Trophoblast cell (in vitro differentiated cells and primary cell): ENCODE measurements at regions not wholly inside any gene's neighbourhood (a gene's known extent, or its start where the extent isn't known, plus 50 kb on each side); places are given as distances from the start of the nearest gene placed in this dataset.

Experiments used
- DNase-seq, 2 donors: peaks; one replicate each; pipeline ENCODE4 v3.0.0-alpha.2; 2016
- H2AFZ ChIP-seq: 2 replicates; pipeline ENCODE4 v1.6.1; 2013; ENCODE audit warnings: low read length, moderate library complexity, mild to moderate bottlenecking; ENCODE audit not compliant: insufficient read depth, poor library complexity
- H2AK5ac ChIP-seq: 2 replicates; pipeline ENCODE4 v1.6.1; 2013; ENCODE audit warnings: mild to moderate bottlenecking, low read length
- H2BK120ac ChIP-seq: 2 replicates; pipeline ENCODE4 v1.6.1; 2013; ENCODE audit warnings: low read length, mild to moderate bottlenecking, moderate library complexity; ENCODE audit not compliant: insufficient read depth, poor library complexity
- H2BK12ac ChIP-seq: 2 replicates; pipeline ENCODE4 v1.6.1; 2013; ENCODE audit warnings: mild to moderate bottlenecking, low read length, moderate library complexity
- H2BK5ac ChIP-seq: 2 replicates; pipeline ENCODE4 v1.6.1; 2013; ENCODE audit warnings: low read length, low read depth, moderate library complexity, mild to moderate bottlenecking; ENCODE audit not compliant: poor library complexity
- H3K14ac ChIP-seq: 2 replicates; pipeline ENCODE4 v1.6.1; 2013; ENCODE audit warnings: mild to moderate bottlenecking, low read length
- H3K18ac ChIP-seq: 2 replicates; pipeline ENCODE4 v1.6.1; 2013; ENCODE audit warnings: mild to moderate bottlenecking, low read length
- H3K23ac ChIP-seq: 2 replicates; pipeline ENCODE4 v1.6.1; 2013; ENCODE audit warnings: low read length
- H3K27ac ChIP-seq: 2 replicates; pipeline ENCODE4 v1.5.1; 2013; ENCODE audit warnings: low read depth, mild to moderate bottlenecking, inconsistent platforms, low read length, moderate library complexity
- H3K27me3 ChIP-seq: 2 replicates; pipeline ENCODE4 v1.6.1; 2013; ENCODE audit warnings: inconsistent platforms, mild to moderate bottlenecking, low read length, moderate library complexity; ENCODE audit not compliant: insufficient read depth
- H3K36me3 ChIP-seq, 2 experiments: 1 replicate in 1 of 2; 2 replicates in 1 of 2; pipeline ENCODE4 v1.6.1; 2013; ENCODE audit warnings: low read length in 2 of 2, mild to moderate bottlenecking in 2 of 2, moderate library complexity in 1 of 2; ENCODE audit not compliant: insufficient read depth in 2 of 2, control insufficient read depth in 1 of 2
- H3K4ac ChIP-seq: 2 replicates; pipeline ENCODE4 v1.6.1; 2013; ENCODE audit warnings: low read depth, mild to moderate bottlenecking, low read length, moderate library complexity
- H3K4me1 ChIP-seq, 2 experiments: 1 replicate in 1 of 2; 2 replicates in 1 of 2; pipeline ENCODE4 v1.6.1; 2013; ENCODE audit warnings: low read length in 2 of 2, mild to moderate bottlenecking in 2 of 2, moderate library complexity in 1 of 2; ENCODE audit not compliant: insufficient read depth in 2 of 2, control insufficient read depth in 1 of 2
- H3K4me2 ChIP-seq: 2 replicates; pipeline ENCODE4 v1.6.1; 2013; ENCODE audit warnings: inconsistent platforms, mild to moderate bottlenecking, low read length, moderate library complexity
- H3K4me3 ChIP-seq: 2 replicates; pipeline ENCODE4 v1.5.1; 2013; ENCODE audit warnings: mild to moderate bottlenecking, low read depth, low read length, inconsistent platforms
- H3K79me1 ChIP-seq: one replicate; pipeline ENCODE4 v1.6.1; 2013; ENCODE audit warnings: low read length
- H3K79me2 ChIP-seq: 2 replicates; pipeline ENCODE4 v1.6.1; 2013; ENCODE audit warnings: low read length, mild to moderate bottlenecking; ENCODE audit not compliant: control insufficient read depth, insufficient read depth, poor library complexity
- H3K9ac ChIP-seq: 2 replicates; pipeline ENCODE4 v1.6.1; 2013; ENCODE audit warnings: mild to moderate bottlenecking, low read length
- H3K9me3 ChIP-seq: 2 replicates; pipeline ENCODE4 v1.6.1; 2013; ENCODE audit warnings: low read depth, mild to moderate bottlenecking, control low read depth, inconsistent platforms, low read length; ENCODE audit not compliant: insufficient read depth
- H4K12ac ChIP-seq: 2 replicates; pipeline ENCODE4 v1.6.1; 2013; ENCODE audit warnings: low read depth, mild to moderate bottlenecking, low read length, moderate library complexity
- H4K8ac ChIP-seq: 2 replicates; pipeline ENCODE4 v1.6.1; 2013; ENCODE audit warnings: low read depth, mild to moderate bottlenecking, low read length, moderate library complexity
- H4K91ac ChIP-seq: one replicate; pipeline ENCODE4 v1.6.1; 2013; ENCODE audit warnings: low read depth, mild to moderate bottlenecking, low read length, moderate library complexity
- WGBS: extraction: QIAGEN DNeasy Blood & Tissue Kit; methylation state at CpG from one replicate; pipeline ENCODE4 v1.1.7; 2013; ENCODE audit warnings: missing lambda C conversion rate; ENCODE audit not compliant: insufficient read length, insufficient coverage; ENCODE audit errors: extremely low coverage; 5-methylcytosine and 5-hydroxymethylcytosine counted together

GRCh38 chr2:220043990-220044335 lies 416.5 kb downstream of the SLC4A3 start:
- peak overlapping the region; percentile 61 for H3K27ac ChIP-seq
- no peaks in the 10 kb centered on the region for H3K27me3 ChIP-seq
- H3K4me2 ChIP-seq: no peak overlapping the region
- H2AFZ ChIP-seq: no peak overlapping the region
- H3K14ac ChIP-seq: no peak overlapping the region
- no peak overlapping the region for H4K91ac ChIP-seq
- WGBS: no CpG with 5 or more reads among the region's 3 CpGs
- H3K79me1 ChIP-seq: peaks cover 2% of the 10 kb centered on the region
- no peak overlapping the region for H4K12ac ChIP-seq
- no peaks in the 10 kb centered on the region for H3K79me2 ChIP-seq
- H3K4ac ChIP-seq: no peak overlapping the region
- no peaks in the 10 kb centered on the region for H3K9me3 ChIP-seq
- no peak overlapping the region for H2BK120ac ChIP-seq
- H3K4me3 ChIP-seq: no peak overlapping the region
- H2AK5ac ChIP-seq: no peak overlapping the region
- H2BK12ac ChIP-seq: no peak overlapping the region
- no peak overlapping the region for H3K9ac ChIP-seq
- no peak overlapping the region for H2BK5ac ChIP-seq
- H3K36me3 ChIP-seq: no peaks in the 10 kb centered on the region
- H3K23ac ChIP-seq: no peak overlapping the region
- peak in 1 of 2 donors; percentile 1 for DNase-seq
- H4K8ac ChIP-seq: no peak overlapping the region
- peaks cover 2 to 3% of the 10 kb centered on the region in 2 experiments for H3K4me1 ChIP-seq
- no peak overlapping the region for H3K18ac ChIP-seq

GRCh38 chr2:220044383-220044782 lies 417.0 kb downstream of the SLC4A3 start:
- Histone ChIP-seq H3K23ac (no peak overlapping the region), H3K4me3 (no peak overlapping the region), H2BK120ac (no peak overlapping the region), H3K4ac (no peak overlapping the region), H3K4me1 (peaks cover 2 to 3% of the 10 kb centered on the region in 2 experiments), H3K9ac (no peak overlapping the region), H4K8ac (no peak overlapping the region), H2AFZ (no peak overlapping the region), H3K18ac (no peak overlapping the region), H2BK12ac (no peak overlapping the region), H3K27me3 (no peaks in the 10 kb centered on the region), H2AK5ac (no peak overlapping the region), H3K27ac (peak overlapping the region; percentile 61), H3K14ac (no peak overlapping the region), H3K36me3 (no peaks in the 10 kb centered on the region), H3K79me1 (peaks cover 2% of the 10 kb centered on the region), H4K91ac (peak overlapping the region; percentile 20), H4K12ac (no peak overlapping the region), H3K9me3 (no peaks in the 10 kb centered on the region), H2BK5ac (no peak overlapping the region), H3K4me2 (no peak overlapping the region), H3K79me2 (no peaks in the 10 kb centered on the region)
- DNase-seq: no peak
- no CpG with 5 or more reads among the region's 1 CpG for WGBS

DNA sequence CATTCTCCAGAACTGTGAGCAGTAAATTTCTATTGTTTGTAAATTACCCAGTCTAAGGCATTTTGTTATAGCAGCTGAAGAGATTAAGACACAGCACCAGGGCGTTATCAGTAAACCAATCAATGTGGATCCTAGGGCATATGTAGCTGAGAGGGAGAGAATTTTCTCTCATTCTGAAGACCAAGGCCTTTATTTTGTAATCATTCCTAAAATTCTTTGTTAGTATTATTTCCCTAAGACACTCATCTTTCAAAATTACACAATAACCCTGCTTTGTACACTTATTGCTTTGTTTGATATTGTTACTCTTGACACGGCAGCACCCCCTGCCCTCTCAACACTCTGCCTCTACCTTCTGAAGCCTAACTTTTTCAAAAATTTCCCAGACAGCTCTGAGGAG lies 419.1 kb downstream of the SLC4A3 start:
- no peaks in the 10 kb centered on the region for H3K9me3 ChIP-seq
- H3K79me2 ChIP-seq: no peaks in the 10 kb centered on the region
- no peak overlapping the region for H2BK120ac ChIP-seq
- H3K4me2 ChIP-seq: no peak overlapping the region
- no peak overlapping the region for H3K27ac ChIP-seq
- no peak overlapping the region for H2BK12ac ChIP-seq
- H3K4me1 ChIP-seq: peaks cover 2 to 3% of the 10 kb centered on the region in 2 experiments
- H2AFZ ChIP-seq: no peak overlapping the region
- no peak overlapping the region for H3K18ac ChIP-seq
- no peak overlapping the region for H4K91ac ChIP-seq
- no peaks in the 10 kb centered on the region for H3K36me3 ChIP-seq
- H3K79me1 ChIP-seq: peaks cover 2% of the 10 kb centered on the region
- no peak overlapping the region for H2BK5ac ChIP-seq
- H2AK5ac ChIP-seq: no peak overlapping the region
- DNase-seq: peak; percentile 51 to 73
- no peak overlapping the region for H4K12ac ChIP-seq
- H3K4me3 ChIP-seq: no peak overlapping the region
- no peak overlapping the region for H3K23ac ChIP-seq
- WGBS: no CpG with 5 or more reads among the region's 2 CpGs
- no peak overlapping the region for H4K8ac ChIP-seq
- H3K9ac ChIP-seq: no peak overlapping the region
- H3K27me3 ChIP-seq: no peaks in the 10 kb centered on the region
- no peak overlapping the region for H3K14ac ChIP-seq
- H3K4ac ChIP-seq: no peak overlapping the region

DNA sequence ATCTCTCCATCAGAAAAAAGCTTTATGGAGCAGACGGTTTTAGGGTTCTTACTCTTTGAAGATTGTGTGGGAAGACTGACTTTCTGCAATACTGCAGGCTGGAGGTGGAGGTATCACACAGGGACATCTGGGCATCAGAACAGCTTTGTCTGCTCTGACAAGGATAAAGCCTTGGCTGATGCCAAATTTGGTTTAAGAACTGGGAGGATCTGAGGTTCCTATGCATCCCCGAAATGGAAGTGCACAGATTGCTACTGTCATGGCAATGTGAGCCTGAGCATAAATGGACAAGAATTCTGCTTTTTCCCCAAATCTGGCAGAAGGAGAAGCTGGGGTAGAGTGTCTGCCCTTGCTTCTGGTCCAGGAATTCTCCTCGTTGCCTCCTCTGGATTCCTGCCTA lies 424.3 kb downstream of the SLC4A3 start:
- H3K23ac ChIP-seq: no peak overlapping the region
- no peak overlapping the region for H3K9ac ChIP-seq
- no peak overlapping the region for H3K14ac ChIP-seq
- H4K91ac ChIP-seq: no peak overlapping the region
- no peak overlapping the region for H3K4me3 ChIP-seq
- no peak overlapping the region for H3K4ac ChIP-seq
- no peaks in the 10 kb centered on the region for H3K36me3 ChIP-seq
- H3K18ac ChIP-seq: no peak overlapping the region
- no peak overlapping the region for H4K8ac ChIP-seq
- no peak overlapping the region for H3K4me2 ChIP-seq
- WGBS: no CpG with 5 or more reads among the region's 3 CpGs
- no peaks in the 10 kb centered on the region for H3K79me1 ChIP-seq
- H2AFZ ChIP-seq: no peak overlapping the region
- H4K12ac ChIP-seq: no peak overlapping the region
- DNase-seq: no peak
- no peak overlapping the region for H2BK12ac ChIP-seq
- H3K4me1 ChIP-seq: no peaks in the 10 kb centered on the region
- no peaks in the 10 kb centered on the region for H3K79me2 ChIP-seq
- H3K27ac ChIP-seq: no peak overlapping the region
- no peaks in the 10 kb centered on the region for H3K9me3 ChIP-seq
- no peak overlapping the region for H2BK120ac ChIP-seq
- H2BK5ac ChIP-seq: no peak overlapping the region
- no peak overlapping the region for H2AK5ac ChIP-seq
- H3K27me3 ChIP-seq: no peaks in the 10 kb centered on the region
